OCI-LY1 (cell line): ENCODE measurements at regions not wholly inside any gene's neighbourhood (a gene's known extent, or its start where the extent isn't known, plus 50 kb on each side); places are given as distances from the start of the nearest gene placed in this dataset.
"Not testable (repeated sequence)": the region's sequence is repeated elsewhere in the genome, so short reads cannot be mapped to it uniquely, and the experiment has no call there.

ENCODE experiments used
- CTCF ChIP-seq: fragments of 200-600 bp; sonication (generic), shearing (Covaris generic); IDR thresholded peaks from 2 replicates; pipeline ENCODE4 v1.5.1; 2017; ENCODE audit warnings: mild to moderate bottlenecking, antibody characterized with exemption, low read length, moderate library complexity, mixed read lengths
- EZH2 ChIP-seq: fragments of 200-600 bp; sonication (generic), shearing (Covaris generic); IDR thresholded peaks from 2 replicates; pipeline ENCODE4 v1.8.0; 2017; ENCODE audit warnings: borderline replicate concordance, mixed run types, mild to moderate bottlenecking, antibody characterized with exemption, low read length, moderate library complexity, mixed read lengths

- not testable (repeated sequence) for TF ChIP-seq CTCF, EZH2
These were observed 204.1 kb upstream of the UBL3 start for GRCh38 chr13:30054546-30054945.
